ENCODE measurements at regions not wholly inside any gene's neighbourhood (a gene's known extent, or its start where the extent isn't known, plus 50 kb on each side); places are given as distances from the start of the nearest gene placed in this dataset.
"Not testable (repeated sequence)": the region's sequence is repeated elsewhere in the genome, so short reads cannot be mapped to it uniquely, and the experiment has no call there.

GRCh38 chr21:14284481-14284880, 68.5 kb downstream of the RBM11 start:
- H3K4me3 ChIP-seq (ENCODE audit: control insufficient read depth, low read depth, low read length), result no peak overlapping the region
- no peak for TF ChIP-seq CTCF (conservative IDR thresholded peaks at IDR 0.05; ENCODE audit: control insufficient read depth, insufficient read depth, low read depth, low read length)
- no peak for DNase-seq (ENCODE audit: low read depth)

GRCh38 chr21:14281188-14281900, 65.4 kb downstream of the RBM11 start:
- DNase-seq (ENCODE audit: low read depth); H3K4me3 ChIP-seq (ENCODE audit: control insufficient read depth, low read depth, low read length): not testable (repeated sequence)
